HEK293T (cell line): ENCODE measurements at regions not wholly inside any gene's neighbourhood (a gene's known extent, or its start where the extent isn't known, plus 50 kb on each side); places are given as distances from the start of the nearest gene placed in this dataset.

Source experiments
- CTCF ChIA-PET: fragments of 350-600 bp; formaldehyde crosslinking; extraction: SDS; loops from one replicate; lab custom pipeline; 2021; ENCODE audit warnings: antibody characterized with exemption, inconsistent platforms; lab: Yijun Ruan, JAX
- POLR2A ChIA-PET: fragments of 350-600 bp; formaldehyde crosslinking; extraction: SDS; loops from one replicate; lab custom pipeline; 2020; ENCODE audit warnings: antibody characterized with exemption, inconsistent platforms; lab: Yijun Ruan, JAX
- DNase-seq: peaks from one replicate; pipeline ENCODE4 v3.0.0; 2012; ENCODE audit warnings: mixed read lengths; ENCODE audit errors: extremely low spot score
- ARNT ChIP-seq: fragments of 450-650 bp; IDR thresholded peaks from 2 replicates; pipeline ENCODE4 v1.6.1; 2017; ENCODE audit warnings: mild to moderate bottlenecking
- BHLHE40 ChIP-seq: fragments of 450-650 bp; IDR thresholded peaks from 2 replicates; pipeline ENCODE4 v1.6.1; 2016; ENCODE audit warnings: mild to moderate bottlenecking, moderate library complexity, borderline replicate concordance
- CTBP1 ChIP-seq: fragments of 450-650 bp; IDR thresholded peaks from 2 replicates; pipeline ENCODE4 v1.6.1; 2016; ENCODE audit warnings: borderline replicate concordance
- ELF4 ChIP-seq: fragments of 450-650 bp; IDR thresholded peaks from 2 replicates; pipeline ENCODE4 v1.6.1; 2017; ENCODE audit warnings: antibody characterized with exemption
- FOXA1 ChIP-seq: fragments of 450-650 bp; IDR thresholded peaks from 2 replicates; pipeline ENCODE4 v1.6.1; 2016; ENCODE audit warnings: mild to moderate bottlenecking
- FOXK2 ChIP-seq: fragments of 450-650 bp; IDR thresholded peaks from 2 replicates; pipeline ENCODE4 v1.6.1; 2016; ENCODE audit warnings: mild to moderate bottlenecking
- FOXM1 ChIP-seq: fragments of 450-650 bp; IDR thresholded peaks from 2 replicates; pipeline ENCODE4 v1.6.1; 2017; ENCODE audit warnings: mild to moderate bottlenecking, borderline replicate concordance
- HDGF ChIP-seq: fragments of 450-650 bp; IDR thresholded peaks from 2 replicates; pipeline ENCODE4 v1.6.1; 2017; ENCODE audit warnings: antibody characterized with exemption, borderline replicate concordance
- L3MBTL2 ChIP-seq: fragments of 450-650 bp; conservative IDR thresholded peaks from 2 replicates; pipeline ENCODE4 v1.6.1; 2016; ENCODE audit warnings: mild to moderate bottlenecking
- LEF1 ChIP-seq: fragments of 450-650 bp; IDR thresholded peaks from 2 replicates; pipeline ENCODE4 v1.6.1; 2017; ENCODE audit warnings: mild to moderate bottlenecking, borderline replicate concordance
- NFRKB ChIP-seq: fragments of 450-650 bp; IDR thresholded peaks from 2 replicates; pipeline ENCODE4 v1.6.1; 2016; ENCODE audit warnings: mild to moderate bottlenecking, moderate library complexity
- SP1 ChIP-seq: fragments of 450-650 bp; IDR thresholded peaks from 2 replicates; pipeline ENCODE4 v1.6.1; 2017
- SUZ12 ChIP-seq: fragments of 450-650 bp; IDR thresholded peaks from 2 replicates; pipeline ENCODE4 v1.6.1; 2016; ENCODE audit warnings: mild to moderate bottlenecking
- TARDBP ChIP-seq: fragments of 450-650 bp; IDR thresholded peaks from 2 replicates; pipeline ENCODE4 v1.6.1; 2016
- ZNF384 ChIP-seq: fragments of 450-650 bp; IDR thresholded peaks from 2 replicates; pipeline ENCODE4 v1.6.1; 2016
- TF ChIP-seq, protein P1 (sequence below): fragments of 450-650 bp; IDR thresholded peaks from 2 replicates; pipeline ENCODE4 v1.6.1; 2016

DNA sequence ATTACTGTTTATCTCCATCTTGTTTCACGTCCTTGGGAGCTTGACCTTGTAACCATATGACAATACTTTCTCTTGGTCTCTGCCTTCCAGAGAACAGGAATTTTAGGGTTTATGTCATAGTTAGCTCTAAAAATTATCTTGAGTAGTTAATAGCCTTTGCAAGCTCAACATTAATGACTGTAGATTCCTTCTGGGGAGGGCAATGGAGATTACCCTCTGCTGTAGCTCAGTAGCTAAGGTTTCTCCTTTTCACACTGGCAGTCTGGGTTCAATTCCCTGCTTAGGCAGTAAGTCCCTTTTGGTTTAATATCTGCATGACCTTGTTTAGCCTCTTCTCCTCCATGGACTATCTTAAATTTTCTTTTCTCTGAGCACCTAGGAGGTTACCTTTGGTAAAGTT, 181.7 kb upstream of the GPR101 start:
- CTCF ChIA-PET = interaction anchor here (1.5 kb wide), 1 partner anchor 21 kb away, joined by 4 read pairs; no protein-coding TSS in a partner anchor
- DNase-seq = no peak
- POLR2A ChIA-PET = no interaction called here
- no peak for TF ChIP-seq FOXM1
- TF ChIP-seq, protein P1, sequence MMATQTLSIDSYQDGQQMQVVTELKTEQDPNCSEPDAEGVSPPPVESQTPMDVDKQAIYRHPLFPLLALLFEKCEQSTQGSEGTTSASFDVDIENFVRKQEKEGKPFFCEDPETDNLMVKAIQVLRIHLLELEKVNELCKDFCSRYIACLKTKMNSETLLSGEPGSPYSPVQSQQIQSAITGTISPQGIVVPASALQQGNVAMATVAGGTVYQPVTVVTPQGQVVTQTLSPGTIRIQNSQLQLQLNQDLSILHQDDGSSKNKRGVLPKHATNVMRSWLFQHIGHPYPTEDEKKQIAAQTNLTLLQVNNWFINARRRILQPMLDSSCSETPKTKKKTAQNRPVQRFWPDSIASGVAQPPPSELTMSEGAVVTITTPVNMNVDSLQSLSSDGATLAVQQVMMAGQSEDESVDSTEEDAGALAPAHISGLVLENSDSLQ = no peak
- TF ChIP-seq FOXA1 = no peak
- TF ChIP-seq TARDBP = no peak
- no peak for TF ChIP-seq ZNF384
- no peak for TF ChIP-seq LEF1
- TF ChIP-seq FOXK2 = no peak
- TF ChIP-seq HDGF = no peak
- TF ChIP-seq SUZ12 = no peak
- TF ChIP-seq SP1 = no peak

DNA sequence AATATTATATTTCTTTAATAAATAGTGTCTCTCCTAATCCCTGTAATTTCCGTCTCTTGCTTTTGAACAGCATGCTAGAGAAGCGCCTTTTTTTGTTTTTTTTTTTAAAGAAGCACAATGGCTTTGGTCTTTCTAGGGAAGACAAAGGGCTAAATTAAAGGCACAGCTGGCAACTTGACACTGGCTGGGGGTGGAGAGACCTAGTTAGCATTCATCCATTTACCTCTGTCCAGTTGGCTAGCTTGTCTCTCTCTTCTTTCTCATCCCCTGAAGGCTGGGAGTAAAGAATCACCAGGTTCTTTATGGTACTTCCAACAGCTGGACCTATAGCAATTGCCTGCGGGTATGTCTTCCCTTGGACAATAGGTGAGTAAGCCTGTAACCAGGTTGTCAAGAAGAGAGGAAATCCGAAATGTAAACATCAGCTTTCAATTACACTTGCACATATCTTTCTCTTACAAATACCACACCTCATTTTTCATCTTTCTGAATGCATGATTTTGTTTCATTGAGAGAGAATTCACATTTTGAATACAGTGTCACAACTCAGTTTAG, 178.4 kb upstream of the GPR101 start:
- TF ChIP-seq FOXK2 = no peak
- TF ChIP-seq FOXM1 = no peak
- TF ChIP-seq ZNF384 = no peak
- TF ChIP-seq SUZ12 = no peak
- TF ChIP-seq, protein P1 = no peak
- TF ChIP-seq FOXA1 = no peak
- TF ChIP-seq CTBP1 = no peak
- TF ChIP-seq TARDBP = no peak
- no peak for TF ChIP-seq SP1
- no peak for TF ChIP-seq ARNT
- no peak for TF ChIP-seq ELF4
- TF ChIP-seq NFRKB = no peak
- no peak for TF ChIP-seq L3MBTL2
- TF ChIP-seq LEF1 = no peak
- no peak for DNase-seq
- POLR2A ChIA-PET = no interaction called here
- CTCF ChIA-PET = no interaction called here

DNA sequence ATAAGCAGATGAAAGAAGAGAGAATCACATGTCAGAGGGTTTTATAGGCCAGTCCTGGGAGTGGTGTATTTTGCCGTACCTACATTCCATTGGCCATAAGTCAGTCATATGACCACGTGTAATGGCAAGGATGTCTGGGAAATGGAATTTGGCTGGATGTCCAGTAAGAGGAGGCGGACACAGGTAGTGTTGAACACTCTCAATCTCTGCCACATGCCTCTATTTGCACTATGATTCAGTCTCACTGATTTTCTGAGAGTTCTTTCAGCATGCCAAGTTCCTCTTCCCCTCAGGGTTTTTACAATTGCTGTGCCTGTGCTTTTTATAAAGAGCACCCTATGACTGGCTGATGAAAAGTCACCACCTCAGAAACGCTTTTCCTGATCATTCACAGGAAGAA, 164.2 kb upstream of the GPR101 start:
- no peak for TF ChIP-seq FOXK2
- TF ChIP-seq, protein P1 = no peak
- no peak for TF ChIP-seq TARDBP
- TF ChIP-seq FOXM1 = no peak
- TF ChIP-seq SUZ12 = no peak
- TF ChIP-seq LEF1 = no peak

DNA sequence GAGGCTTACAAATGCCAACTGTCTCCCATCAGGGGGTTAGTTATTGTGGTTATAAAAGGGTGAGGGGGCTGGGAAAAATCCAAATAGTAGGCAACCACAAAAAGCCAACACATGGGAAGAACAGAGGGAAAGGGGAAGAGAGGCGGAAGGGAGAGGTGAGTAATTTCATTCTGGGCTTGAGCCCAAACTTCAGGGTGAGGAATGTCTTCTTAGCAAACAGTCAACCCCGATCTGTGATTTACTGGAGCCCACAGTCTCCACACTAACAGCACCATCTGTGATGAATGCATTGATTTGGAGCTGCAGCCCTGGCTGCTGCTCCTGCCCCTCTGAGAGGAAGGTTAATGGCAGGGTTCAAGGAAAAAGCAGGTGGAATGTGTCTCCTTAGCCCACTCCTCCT, 162.2 kb upstream of the GPR101 start:
- CTCF ChIA-PET = no interaction called here
- DNase-seq = no peak
- TF ChIP-seq ZNF384 (no peak), CTBP1 (no peak), LEF1 (no peak), BHLHE40 (no peak), FOXK2 (no peak), ELF4 (no peak), FOXA1 (no peak), HDGF (no peak)
- TF ChIP-seq, protein P1 = no peak
- POLR2A ChIA-PET = no interaction called here

More for the DNA sequence above, 164.2 kb upstream of the GPR101 start:
- ChIA-PET CTCF (no interaction called here), POLR2A (no interaction called here)
- DNase-seq = no peak

DNA sequence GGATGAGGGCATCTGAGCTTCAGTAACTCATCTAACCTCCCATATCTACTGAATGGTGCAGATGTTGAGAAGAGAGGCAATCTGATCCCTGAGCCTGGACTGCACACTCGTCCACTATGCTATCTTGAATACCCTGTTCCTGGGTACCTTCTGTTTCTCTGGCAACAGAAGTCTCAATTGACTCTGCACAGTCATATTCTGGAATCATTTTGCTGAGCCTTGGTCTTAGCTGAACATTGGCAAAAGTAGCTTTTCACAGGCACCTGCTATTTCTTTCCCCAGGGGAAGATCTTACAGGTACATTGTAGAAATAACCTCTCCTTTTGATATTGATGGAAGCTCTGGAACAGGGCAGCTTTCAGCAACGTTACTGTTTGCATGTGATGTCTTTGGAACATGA, 161.5 kb upstream of the GPR101 start:
- no peak for DNase-seq
- CTCF ChIA-PET = interaction anchor here (0.6 to 0.7 kb wide), 2 partner anchors 8 to 1033 kb away, joined by 3 read pairs; no protein-coding TSS in a partner anchor
- TF ChIP-seq FOXM1 (no peak), BHLHE40 (no peak), HDGF (no peak), ELF4 (no peak), L3MBTL2 (no peak), SUZ12 (no peak), ARNT (no peak), CTBP1 (no peak), NFRKB (no peak), SP1 (no peak), LEF1 (no peak)
- TF ChIP-seq, protein P1 = no peak
- POLR2A ChIA-PET = no interaction called here

DNA sequence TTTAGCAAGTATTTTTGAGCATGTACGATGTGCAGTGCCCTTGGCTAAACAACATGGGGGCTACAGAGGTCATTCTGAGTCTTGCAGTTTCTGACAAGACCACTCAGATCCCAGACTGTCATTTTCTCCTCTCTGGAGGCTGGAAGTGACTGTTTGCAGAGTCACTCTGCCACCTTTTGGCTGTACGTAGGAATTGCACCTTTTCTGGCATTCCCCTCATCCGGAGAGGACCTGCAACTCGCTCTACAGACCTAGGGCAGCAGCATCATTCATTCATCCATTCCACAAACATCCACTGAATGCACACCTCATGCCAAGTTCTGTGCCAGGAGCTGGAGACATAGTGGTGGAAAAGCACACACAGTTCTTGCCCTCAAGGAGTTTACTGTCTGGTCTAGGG, 160.4 kb upstream of the GPR101 start:
- DNase-seq = peak; percentile 70
- TF ChIP-seq NFRKB (no peak), L3MBTL2 (no peak), ELF4 (no peak), HDGF (no peak), SP1 (no peak), LEF1 (no peak)
- TF ChIP-seq, protein P1 = no peak
- ChIA-PET POLR2A (no interaction called here), CTCF (interaction anchor here (0.6 to 1.7 kb wide), 3 partner anchors 21 to 238 kb away, joined by 3 to 5 read pairs (median 4); no protein-coding TSS in a partner anchor)
